DMS 273 treated with DMSO at 0.1 percent for 48 hours (cell line): ENCODE measurements at regions not wholly inside any gene's neighbourhood (a gene's known extent, or its start where the extent isn't known, plus 50 kb on each side); places are given as distances from the start of the nearest gene placed in this dataset.

Source experiments
- DNase-seq: peaks from one replicate; lab custom pipeline; 2025; lab: John Stamatoyannopoulos, UW

DNA sequence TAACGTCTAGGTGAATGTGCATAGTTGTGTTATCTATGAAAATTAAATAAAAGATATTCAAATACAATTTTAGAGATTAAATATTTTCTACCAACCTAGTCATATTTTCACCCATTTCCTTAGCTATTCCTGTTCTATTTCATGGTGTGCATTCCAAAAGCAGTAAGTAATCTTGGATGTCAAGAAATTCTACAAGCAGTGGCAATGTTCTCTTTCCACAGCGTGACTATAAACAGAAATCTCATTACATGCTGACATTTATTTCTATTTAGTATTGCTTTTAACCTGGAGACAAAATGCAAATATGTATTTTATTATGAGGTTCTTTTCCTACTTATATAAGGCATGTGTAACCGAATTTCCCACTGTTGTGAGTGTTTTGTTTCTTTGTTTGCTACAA is 510.0 kb downstream of the ACTL7B start:
- DNase-seq: no peak

DNA sequence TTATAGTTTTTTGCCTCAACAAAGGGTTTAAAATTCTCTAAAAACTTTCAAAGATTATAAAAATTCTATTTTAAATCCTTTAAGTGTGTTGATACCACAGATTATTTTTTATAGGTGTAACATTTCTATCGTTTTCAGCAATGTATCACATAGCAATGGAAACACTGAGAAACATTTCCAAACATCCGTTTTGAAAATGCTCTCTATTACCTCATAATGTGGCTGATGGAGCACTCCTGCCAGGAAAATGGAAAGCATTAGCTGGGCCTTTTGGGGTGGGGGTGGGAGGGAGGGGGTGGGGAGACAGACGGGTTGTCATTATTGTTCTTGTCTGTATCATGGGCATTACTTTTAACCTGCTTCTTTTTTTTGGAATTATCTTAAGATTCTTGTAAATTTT is 516.5 kb downstream of the ACTL7B start:
- no peak for DNase-seq

DNA sequence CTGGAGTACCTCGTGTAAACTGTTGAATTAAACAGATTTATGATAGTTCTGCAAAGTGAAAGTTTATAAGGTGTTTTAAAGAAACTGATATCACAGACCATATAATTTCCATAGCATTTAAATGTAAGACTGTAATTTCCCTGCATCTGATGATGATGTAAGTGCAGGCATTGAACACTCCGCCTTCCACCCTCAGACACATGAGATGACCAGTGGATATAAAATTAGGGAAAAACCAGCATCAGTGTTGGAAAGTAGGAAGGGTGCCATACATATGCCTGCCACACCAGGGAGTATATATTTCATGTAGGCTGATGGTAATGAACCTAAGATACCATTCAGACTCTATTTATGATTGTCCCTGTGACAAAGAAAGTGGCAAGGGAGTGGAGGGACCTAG is 519.2 kb downstream of the ACTL7B start:
- DNase-seq: no peak

DNA sequence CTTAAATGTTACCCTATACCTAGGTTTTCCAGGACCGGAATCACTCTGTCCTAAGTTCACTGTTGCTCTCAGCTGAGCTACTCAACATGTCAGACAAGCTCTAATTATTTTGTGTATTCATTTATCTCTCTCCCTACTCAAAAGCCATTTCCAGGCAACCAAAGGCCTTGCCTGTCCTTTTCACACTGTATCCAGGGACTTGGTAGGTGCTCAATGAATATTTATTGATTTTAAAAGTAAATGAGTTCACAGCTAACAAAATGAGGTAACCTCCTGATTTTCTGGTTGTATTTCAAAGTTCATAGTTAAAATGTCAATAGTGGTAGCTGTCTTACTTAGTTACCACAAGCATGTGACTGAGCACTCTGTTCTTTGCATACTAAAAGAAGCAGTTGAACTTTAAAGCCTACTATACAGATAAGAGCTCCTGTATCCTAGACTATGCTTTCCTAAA is 522.2 kb downstream of the ACTL7B start:
- DNase-seq: no peak

DNA sequence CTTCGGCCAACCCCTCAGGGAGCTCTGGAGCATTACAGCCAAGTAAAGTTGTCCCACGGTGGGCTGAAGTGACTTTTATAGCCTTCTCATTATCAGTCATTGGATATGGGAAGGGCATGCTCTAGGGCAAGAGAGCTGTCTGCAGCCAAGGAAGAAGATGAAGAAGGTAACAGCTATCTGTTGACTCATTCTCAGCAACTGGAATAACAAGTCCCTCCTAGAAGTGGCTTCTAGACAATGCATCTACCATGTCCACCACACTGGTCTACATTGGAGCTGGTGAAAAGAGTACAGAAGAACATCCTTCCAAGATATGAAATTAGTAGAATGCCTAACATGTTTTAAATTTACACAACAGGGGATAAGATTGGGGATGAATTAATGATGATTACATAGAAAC is 524.2 kb downstream of the ACTL7B start:
- no peak for DNase-seq

DNA sequence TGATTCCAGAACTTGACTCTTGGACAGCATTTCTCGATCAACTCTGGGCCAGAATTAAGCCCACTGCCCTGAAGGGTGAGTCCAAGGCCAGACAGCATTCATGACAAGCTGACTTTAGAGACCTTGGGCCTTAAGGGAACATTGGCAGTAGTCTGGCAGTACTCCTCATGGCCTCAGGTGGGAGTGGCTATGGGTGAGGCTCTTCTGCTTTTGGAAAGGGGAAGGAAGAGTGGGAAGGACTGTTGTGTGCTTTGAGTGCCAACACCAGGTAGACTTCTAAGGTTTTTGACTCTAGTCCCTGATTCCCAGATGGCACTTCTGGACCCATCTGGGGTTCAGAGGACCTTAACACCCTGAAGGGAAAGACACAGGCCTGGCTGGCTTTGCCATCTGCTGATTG is 530.4 kb downstream of the ACTL7B start:
- DNase-seq: no peak

DNA sequence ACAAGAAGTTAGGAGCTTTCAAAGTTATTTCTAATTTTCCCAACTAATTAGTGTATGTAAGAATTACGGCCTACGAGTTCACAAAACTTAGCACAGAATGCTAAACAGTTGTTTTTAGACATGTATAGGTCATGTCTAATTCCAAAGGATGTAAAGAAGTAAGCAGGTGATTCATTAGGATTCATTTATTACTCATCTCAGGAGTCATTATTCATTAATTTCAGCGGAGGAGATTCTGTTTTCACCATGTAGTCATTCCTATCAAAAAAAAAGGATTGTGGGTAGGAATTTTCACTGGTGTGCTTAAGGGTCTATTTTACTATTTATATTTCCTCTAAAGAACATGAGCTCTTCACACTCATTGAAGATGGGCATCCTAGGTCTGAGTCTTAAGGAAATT is 532.2 kb downstream of the ACTL7B start:
- no peak for DNase-seq

DNA sequence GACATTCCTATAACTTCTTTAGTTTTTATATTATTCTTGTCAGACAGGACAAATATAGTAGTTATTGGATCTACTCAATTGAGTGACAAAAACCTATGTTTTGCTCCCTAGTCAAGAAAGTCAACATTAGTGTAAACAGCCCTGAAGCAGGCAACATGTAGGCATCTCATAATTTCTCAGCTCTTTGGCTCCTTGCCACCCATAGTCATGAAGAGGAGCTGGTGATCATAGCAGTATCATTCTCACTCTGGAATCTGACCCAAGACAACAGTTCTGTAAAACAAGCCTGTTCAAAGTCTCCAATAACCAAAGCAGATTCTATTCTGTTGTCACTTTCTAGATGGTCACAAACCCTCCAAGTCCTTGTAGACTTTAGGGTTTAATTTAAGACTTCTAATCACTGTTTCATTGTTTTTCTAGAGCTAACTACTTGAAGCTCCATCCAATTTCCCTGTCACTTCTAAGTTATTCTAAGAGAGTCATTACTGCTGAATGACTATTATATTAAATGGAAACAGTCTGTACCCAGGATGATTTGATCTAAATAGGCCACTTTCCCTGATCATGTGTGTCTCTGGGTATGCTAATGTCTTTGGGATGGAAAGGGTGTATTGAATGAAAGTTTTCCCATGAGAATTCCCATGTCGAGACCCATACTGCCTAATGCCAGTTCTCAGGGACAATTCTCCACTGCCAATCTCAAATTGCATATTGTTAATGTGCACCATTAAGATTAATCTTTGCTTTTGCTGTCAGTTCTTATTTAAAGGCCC is 533.3 kb downstream of the ACTL7B start:
- no peak for DNase-seq

DNA sequence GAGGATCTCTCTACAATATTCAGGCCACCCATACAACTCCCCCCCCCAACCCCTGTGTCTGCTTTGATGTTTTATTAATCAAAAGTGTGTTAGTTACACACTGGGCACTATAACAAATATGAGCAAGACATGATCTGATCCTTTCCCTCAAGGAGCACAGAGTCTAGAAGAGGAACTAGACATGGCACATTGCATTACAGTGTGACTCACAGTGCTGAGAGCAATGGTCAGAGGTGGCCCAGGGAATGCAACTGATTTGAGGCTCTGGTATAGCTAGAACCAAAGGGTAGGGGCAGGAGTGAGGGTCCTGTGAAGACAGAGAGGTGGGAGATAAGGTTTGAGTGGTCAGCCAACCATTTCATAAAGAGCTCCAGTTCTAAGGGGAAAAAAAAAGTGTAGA is 539.2 kb downstream of the ACTL7B start:
- no peak for DNase-seq

DNA sequence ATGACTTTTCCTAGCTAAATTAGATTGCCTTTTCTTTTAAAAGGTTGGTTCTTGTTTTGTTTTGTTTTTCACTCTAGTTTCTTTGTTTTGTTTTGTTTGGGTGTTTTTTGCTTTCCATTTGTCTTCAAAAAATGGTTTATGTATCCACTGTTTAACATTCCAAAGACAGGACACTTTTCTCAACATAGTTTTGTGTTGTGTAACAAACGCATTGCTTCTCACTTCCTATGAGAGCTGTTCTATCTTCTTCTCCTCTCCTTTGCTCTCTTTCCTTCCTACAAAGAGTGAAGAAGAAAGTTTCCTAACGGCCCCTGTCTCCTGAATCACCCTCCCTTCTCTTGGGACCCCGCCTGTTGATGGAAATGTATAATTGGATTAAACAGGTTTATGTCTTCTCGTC is 539.7 kb downstream of the ACTL7B start:
- DNase-seq: no peak

DNA sequence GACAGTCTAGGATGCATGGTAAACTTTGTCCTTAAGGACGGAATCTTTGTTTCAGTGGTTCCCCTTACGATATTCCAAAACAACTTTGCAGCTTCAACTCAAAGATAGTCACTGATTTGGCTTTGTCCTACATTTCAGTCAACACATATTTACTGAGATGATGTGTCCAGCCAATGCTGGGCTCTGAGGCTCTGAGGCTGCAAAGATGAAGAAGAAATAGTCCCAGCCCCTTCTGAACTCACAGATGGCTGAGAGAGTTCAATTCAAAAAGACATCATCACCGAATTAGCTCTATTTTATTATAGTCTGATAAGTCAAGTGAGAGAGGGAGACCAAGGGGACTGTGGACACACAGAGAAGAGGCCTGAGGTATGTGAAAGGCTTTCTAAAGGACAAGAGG is 544.0 kb downstream of the ACTL7B start:
- DNase-seq: no peak

DNA sequence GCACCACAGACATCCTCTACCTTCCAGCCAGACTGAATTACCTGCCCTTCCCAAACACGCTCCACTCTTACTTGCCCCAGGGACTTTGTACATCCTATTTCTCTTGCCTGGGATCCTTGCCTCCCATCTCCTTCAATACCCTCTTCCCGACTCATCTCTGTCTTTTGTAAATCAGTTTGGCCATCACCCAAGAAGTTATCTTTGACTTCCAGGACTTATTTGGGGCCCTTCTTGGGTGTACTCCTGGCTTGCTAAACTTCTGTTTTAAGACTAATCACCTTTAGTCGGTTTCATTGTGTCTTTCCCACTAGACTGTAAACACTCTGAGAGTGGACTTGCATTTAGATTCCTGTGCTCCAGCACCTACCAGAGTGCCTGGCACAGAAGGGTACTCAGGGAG is 545.6 kb downstream of the ACTL7B start:
- DNase-seq: no peak

DNA sequence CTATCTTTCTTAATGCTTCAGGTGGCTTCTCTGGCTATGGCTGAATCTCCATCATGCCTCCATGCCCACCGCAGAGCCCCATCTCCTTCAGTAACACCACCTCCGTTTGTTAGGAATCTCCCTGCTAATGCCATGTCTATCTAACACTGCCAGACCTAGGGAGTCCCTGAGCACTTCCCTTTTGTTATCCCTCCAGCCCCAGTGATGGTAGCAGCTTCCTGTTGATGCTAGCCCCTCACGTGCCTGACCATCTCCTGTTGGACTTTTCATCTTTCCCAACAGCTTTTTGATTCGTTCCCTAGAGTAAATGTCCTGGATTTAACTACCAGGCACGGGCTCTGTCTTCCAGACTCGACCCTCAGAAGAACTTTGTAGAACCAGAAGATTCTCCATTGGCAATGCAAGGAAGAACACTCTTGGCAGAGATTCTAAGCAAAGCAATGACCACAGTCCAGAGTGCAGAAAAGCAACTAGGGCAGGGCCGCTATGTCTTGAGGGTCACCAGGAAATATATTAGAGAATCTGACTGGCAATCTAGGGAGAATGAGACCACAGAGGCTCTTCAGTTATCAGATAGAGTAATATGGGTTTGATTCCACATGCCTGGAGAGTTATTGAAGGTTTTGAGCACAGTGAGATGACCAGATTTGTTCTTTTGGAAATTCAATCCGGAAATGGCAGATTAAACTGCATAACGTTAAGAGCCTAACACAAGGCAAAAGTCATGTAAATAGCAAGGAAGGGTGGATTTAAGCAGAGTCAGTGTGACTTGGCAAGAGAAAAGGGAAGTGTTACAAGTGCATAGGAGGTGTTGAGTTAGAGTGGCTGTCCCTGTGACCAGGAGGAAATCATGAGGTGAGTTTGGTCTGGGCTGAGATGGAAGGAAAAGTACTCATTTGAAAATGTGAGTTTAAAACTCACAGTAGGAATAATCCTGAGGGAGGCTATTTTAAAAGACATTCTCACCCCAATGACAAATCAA is 555.2 kb downstream of the ACTL7B start:
- DNase-seq: no peak

DNA sequence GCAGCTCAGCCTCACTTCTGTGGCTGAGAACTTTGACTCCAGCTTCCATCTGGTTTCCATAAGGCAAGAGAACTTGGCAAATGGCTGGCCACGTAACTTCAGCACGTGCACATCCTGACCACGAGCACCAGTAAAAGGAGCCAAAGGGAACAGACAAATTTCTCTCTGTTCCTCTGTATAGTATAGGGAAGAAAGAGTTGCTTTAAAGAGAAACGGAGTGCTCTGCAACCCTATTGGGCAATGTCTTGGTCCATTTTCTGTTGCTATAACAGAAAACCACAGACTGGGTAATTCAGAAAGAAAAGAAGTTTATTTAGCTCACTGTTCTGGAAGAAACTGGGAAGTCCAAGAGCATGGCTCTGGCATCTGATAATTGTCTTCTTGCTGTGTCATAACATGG is 558.7 kb downstream of the ACTL7B start:
- no peak for DNase-seq

DNA sequence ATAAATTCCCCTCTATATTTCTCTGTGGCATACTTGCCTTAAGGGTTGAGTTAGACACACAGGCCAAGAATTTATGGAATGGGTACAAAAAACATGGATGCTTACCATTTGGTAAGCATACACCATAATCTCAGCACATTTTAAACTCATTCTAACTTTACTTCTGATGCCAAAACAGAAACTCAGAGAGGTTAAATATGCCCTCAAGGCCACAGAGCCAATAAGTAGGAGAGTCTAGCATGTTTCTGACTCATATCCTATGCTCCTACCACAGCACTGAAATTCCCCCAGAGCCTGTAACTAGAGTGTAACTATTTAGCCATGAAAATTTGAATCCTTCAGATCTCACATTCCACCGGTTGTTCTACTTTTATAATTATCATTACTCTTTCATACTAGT is 559.7 kb downstream of the ACTL7B start:
- DNase-seq: no peak

DNA sequence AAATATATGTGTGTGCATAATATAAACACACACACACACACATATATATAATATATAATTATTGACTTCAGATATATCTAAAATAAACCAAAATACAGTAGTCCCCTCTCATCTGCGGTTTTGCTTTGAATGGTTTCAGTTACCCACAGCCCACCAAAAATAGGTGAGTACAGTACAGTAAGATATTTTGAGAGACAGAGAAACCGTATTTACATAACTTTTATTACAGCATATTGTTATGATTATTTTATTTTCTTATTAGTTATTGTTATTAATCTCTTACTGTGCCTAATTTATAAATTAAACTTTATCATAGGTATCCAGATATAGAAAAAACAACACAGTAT is 564.2 kb downstream of the ACTL7B start:
- DNase-seq: no peak

DNA sequence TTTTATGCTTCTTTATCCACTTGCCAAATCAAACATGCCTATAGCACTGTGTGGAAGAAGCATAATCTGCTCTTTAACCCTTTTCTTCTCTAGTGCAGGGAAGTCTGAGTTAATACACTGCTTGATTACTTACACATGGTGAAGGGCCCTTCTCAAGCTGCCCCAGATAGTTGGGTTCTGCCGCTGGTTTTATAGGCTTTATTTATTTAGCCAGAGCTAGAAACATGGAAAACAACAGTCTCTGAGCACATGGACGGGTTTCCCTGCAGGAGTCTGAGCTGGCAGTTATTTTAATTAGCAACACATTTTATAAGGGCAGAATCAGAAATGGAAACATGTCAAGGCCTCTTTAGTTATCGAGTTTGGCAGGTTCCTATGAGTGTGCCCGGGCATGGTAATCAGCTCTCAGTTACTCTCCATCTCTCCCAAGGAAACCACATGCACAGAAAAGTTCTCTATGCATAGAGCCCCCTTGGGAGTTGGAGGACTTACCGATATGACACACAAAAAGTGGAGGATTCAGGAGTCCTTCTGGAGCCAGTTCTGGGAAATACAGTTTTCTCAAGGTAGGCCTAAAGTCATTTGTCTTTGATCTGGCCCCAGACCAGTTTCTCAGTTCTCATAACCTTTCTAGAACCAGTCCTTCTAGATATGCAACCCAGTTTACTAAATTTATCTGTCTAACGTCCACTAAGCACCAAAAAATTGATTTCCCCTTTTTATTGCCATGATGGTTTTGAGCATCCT is 564.8 kb downstream of the ACTL7B start:
- DNase-seq: no peak

DNA sequence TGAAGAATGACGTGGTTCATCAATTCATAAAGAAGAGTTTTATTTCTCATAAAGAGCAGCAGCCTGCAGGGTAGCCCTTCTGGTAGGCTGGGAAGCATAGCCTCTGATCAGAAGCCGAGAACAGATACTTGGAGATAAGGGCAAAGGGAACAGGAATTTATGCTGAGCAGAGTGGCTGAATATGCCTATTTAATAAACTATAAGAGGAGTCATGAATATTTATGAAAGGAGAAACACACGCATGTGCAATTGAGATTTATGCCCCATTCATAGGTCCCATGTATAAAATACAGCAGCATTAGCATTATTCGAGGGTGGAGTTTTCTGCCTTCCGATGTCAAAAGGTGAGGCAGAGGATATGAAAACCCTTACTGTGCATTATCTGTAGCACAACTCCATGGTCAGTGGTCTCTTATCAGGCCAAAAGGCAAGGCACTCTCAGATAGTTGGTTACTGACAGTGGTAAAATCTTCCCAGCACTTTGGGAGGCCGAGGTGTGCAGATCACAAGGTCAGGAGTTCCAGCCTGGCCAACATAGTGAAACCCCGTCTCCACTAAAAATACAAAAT is 569.1 kb downstream of the ACTL7B start:
- no peak for DNase-seq

DNA sequence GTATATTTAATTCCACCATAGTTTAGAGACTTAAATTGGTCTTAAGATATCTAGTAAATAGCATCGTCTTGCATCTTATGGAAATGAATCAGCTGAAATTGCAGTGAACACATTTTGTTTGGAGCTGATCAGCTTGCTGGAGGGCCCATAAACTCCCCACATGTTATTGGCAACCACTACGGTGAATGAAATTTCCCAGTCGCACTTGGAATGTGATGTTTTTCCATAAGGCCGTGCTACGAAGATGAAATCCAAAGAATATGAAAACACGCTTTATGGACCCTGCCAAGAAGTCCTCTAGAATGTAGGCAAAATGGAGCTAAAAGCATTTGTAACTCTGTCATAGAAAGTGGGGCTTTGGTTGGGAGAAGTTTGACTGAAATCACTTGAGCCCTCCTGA is 572.1 kb downstream of the ACTL7B start:
- DNase-seq: no peak

DNA sequence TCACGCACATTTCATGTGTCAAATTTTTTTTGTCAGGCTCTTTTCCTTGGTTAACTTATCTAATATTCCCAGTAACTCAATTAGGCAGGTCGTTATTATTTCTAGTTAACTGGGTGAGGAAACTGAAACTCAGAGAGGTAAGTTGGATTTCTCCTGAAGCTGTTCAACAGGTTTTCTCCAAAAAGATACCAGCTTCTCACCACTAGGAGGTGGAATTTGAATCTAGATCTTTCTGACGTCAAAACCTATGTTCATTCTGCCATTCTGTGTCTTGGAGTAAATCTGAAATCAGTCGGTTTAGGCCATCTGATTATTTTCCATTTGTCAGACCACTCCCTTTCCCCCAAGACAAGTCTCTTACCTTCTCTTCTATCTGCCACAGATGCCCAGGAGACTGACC is 572.9 kb downstream of the ACTL7B start:
- no peak for DNase-seq

DNA sequence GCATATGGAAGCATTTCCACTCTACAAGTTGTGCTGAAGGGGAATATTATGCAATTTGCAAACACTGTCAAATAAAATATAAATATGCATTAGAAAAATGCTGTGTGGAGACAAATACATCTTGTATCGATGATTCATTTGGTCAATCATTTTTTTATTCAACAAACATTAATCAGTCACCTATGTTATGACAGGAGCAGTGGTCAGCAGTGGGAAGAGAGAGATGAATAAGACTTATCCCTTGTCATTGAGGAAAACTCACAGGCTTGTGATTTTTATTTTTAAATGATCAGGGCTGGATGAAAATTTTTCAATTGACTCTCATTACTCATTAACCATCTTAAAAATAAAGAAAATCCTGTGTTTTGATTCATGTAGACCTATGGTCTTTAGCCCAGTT is 574.1 kb downstream of the ACTL7B start:
- DNase-seq: no peak

DNA sequence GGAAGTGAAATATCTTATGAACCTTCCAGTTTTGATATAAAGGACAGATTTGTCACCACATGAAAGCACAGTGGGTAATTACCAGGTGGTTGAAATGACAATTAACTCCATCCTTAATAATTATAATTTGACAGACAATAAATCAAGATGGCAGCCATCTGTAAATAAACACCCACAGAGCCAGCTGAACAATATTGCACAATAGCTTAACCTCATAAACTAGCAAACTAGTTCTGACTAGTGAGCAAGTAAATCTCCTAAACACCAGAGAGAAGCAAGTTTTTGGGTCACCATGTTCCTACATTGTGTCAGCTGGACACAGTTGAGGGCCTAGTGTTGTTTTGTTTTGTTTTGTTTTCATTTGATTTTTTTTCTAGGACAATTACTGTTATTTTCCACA is 577.4 kb downstream of the ACTL7B start:
- no peak for DNase-seq
